AG08395 (cell line): ENCODE measurements at regions not wholly inside any gene's neighbourhood (a gene's known extent, or its start where the extent isn't known, plus 50 kb on each side); places are given as distances from the start of the nearest gene placed in this dataset.
"Not testable (repeated sequence)": the region's sequence is repeated elsewhere in the genome, so short reads cannot be mapped to it uniquely, and the experiment has no call there.

ENCODE experiments used
- DNase-seq: peaks from one replicate; pipeline ENCODE4 v3.0.0; 2012; ENCODE audit warnings: mixed read lengths, low spot score

DNA sequence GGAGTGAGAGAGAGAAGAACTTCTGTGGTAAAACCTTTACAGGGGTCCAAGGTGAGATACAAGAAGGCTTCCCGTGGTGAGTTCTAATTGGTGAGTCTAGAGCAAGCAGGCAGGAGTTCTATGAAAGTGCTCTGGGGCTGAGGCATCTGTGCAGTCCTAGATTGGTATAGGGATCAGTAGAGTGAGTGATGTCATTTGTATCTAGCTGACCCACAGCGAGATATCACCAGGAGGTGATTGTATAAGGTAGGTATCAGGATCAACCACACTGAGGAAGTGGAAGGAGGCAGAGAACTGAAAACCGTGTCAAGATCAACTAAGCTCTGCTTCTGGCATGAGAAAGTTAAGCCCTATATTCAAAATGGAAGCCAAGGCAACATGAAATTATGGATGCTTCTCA is 1648.9 kb upstream of the TMEFF2 start:
- no peak for DNase-seq

DNA sequence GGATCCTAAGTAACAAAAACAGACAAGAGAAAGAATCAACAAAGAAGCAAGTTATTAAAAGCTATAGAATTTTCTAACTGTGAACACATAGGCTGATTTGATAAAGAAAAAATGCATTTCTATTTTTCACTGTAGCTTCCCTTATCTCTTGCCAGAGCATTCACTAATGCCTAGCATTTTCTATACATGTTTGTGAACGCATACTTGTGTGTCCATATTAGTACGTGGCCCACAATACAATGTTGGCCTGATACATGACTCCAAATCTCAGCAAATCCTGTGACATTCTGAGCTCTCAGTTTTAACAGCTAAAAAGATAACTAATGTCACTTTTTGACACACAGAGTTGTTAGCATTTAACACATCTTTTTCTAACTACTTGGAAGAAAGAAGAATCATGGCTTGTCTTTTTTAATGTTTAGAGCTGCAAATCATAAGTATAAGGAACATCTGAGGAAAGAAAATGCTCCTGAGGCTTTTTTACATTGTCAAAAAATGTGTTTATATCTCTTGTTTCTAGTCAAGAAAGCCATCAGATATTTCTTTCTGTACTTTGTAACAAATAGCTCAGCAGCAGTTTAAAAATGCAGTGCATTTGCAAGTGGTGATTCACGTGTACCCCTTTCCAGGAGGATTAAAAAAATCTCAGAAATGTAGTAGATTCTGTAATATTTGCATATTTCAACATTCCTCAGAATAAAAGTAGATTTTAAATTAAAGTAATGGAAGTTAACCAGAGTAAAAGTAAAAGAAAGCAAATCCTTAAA is 1646.8 kb upstream of the TMEFF2 start:
- DNase-seq: no peak

DNA sequence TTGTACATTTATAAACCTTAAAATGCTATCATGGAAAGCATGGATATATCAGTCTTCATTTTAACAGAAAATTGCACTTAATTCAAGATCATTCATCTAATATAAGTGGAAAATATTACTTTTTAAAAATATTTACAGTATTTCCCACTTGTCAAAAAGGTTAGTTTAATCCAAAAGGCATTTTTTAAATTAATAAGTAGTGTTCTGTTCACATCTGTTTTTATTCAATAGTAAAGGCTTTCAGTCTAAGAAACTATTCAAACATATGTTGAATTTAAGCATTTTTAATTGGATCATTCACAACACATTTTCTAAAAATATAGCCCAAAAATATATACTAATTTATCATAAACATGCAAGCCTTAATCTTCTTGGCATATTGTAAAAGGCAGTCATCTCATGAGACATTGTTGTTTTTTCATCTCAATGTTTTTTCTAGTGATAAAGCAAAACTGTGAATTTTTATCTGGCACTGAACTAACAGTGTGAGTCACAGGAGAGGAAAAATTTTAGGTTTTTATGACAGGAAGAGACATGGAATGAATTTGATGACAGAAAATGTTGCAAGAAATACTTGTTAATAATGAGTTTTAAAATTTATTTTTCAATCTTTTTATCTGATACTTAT is 1642.5 kb upstream of the TMEFF2 start:
- DNase-seq: no peak

GRCh38 chr2:193836424-193837006 is 1641.8 kb upstream of the TMEFF2 start:
- DNase-seq: not testable (repeated sequence)

- not testable (repeated sequence) for DNase-seq
Measured at GRCh38 chr2:193833895-193834294, 1639.2 kb upstream of the TMEFF2 start.

DNA sequence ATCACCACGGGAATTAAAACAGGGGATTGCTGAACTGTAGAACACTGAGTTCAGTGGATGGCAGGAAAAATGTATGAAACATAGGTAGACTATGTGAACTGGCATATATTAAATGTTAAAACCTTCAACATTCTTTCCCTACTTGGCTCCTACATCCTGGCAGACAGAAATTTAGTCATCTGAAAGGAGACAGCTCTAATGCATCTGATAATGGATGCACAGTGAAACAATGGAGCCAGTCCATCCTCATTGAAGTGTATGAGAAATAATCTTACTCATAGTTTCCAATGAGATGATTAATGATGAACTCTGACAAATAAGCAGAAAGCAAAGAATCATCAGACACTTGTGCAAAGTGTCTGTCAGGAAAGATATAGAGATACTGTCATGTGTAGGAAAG is 1629.7 kb upstream of the TMEFF2 start:
- DNase-seq: no peak

- DNase-seq: no peak
Measured at GRCh38 chr2:193818801-193819499, 1624.2 kb upstream of the TMEFF2 start.

DNA sequence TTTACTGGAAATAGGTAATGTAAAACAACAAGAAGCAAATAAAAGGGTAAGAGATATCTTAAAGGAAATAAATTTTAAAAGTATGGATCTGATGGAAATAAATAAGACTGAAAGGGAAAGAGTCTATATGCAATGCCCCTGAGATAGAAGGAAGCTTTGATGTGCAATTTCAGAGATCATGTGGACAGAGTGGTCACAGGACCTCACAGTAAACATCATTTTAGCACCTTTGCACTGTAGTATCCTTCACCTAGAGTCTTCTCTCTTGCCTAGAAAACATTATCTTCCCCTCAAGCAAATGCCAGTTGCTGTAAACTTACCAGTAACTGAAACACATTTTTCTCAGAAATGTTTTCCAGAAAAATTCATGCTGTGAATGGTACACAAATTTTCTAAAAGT is 1621.3 kb upstream of the TMEFF2 start:
- DNase-seq: no peak

DNA sequence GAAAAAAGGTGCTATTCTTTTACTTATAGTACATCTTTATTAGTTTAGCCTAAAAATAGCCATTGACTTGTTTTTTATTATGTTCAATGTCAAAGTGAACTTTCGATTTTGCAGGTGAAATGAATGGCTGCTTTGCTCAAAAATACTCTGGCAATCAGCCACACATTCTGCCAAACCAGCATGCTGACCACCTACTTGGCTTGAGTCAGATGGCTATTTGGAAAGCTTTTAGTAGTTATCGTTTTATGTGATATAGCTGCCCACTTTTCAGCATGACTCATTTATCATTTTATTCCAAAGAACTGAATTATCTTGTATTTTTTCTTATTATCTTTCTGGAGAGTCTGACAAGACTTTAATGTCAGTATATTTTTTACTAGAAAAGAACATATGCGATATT is 1615.8 kb upstream of the TMEFF2 start:
- no peak for DNase-seq

DNA sequence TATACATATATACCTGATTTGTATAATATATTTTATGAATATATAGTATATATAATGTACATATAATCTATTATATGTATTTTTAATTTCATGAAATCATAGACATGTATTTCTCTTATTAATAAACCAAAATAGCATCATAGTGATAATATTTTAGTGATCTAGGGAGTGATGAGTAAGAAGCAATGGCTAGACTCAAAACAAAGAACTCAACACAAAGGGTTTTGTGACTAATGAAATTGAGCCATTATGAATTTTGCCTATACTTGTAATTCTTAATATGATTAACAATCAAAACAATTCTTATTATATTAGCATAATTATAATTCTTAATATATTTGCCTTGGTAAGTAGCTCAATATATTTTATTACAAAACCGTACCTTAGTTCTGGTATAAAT is 1614.1 kb upstream of the TMEFF2 start:
- no peak for DNase-seq

GRCh38 chr2:193806088-193806774 is 1611.5 kb upstream of the TMEFF2 start:
- no peak for DNase-seq

DNA sequence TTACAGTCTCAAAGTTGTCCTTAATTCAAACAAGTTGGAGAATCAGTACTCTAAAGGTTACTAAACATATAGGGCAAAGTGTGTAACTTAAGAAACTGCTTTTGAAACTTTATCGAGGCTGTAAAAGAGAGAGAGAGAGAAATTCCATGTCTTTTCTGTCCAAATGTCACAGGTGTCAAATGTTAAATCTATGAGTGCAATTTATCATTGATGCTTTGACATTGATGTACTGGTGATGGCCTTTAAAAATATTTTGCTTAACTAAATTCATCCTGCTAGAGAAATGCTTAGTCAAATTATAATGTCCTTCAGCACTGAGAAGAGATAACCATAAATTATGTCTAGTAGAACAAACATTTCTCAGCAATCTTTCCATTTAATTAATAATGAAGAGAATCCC is 1602.1 kb upstream of the TMEFF2 start:
- DNase-seq: no peak

GRCh38 chr2:193793914-193794313 is 1599.2 kb upstream of the TMEFF2 start:
- no peak for DNase-seq

GRCh38 chr2:193783681-193784080 is 1588.9 kb upstream of the TMEFF2 start:
- no peak for DNase-seq

GRCh38 chr2:193778293-193778692 is 1583.6 kb upstream of the TMEFF2 start:
- DNase-seq: no peak

GRCh38 chr2:193776988-193777387 is 1582.3 kb upstream of the TMEFF2 start:
- no peak for DNase-seq

- DNase-seq: no peak
Measured at GRCh38 chr2:193774166-193774565, 1579.4 kb upstream of the TMEFF2 start.

DNA sequence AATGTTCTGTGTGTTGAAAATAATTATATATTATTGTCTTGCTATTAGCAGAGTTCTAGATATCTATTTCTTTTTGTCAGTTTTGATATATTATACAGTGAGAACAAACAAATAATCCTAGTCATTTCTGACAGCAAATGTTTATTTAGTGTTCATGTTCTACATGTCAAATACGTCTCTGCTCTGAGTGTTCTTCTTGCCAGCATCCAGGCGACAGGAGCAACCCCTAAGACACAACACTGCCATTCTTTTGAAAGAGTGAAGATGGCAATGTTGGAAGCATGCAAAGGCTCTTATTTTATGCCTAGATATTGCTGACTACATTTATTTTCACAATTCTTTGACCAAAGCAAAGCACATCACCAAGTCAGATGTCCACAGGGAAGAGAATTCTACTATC is 1556.6 kb upstream of the TMEFF2 start:
- DNase-seq: no peak

GRCh38 chr2:193749485-193749884 is 1554.8 kb upstream of the TMEFF2 start:
- DNase-seq: peak; percentile 1

GRCh38 chr2:193743089-193743488 is 1548.4 kb upstream of the TMEFF2 start:
- no peak for DNase-seq

- DNase-seq: no peak
Measured at GRCh38 chr2:193738892-193739291, 1544.2 kb upstream of the TMEFF2 start.

GRCh38 chr2:193712912-193713311 is 1518.2 kb upstream of the TMEFF2 start:
- no peak for DNase-seq
